ENCODE measurements at regions not wholly inside any gene's neighbourhood (a gene's known extent, or its start where the extent isn't known, plus 50 kb on each side); places are given as distances from the start of the nearest gene placed in this dataset.

- no peak for DNase-seq (ENCODE audit: low read depth)
These were observed 397.3 kb upstream of the MIR17HG start for GRCh38 chr13:90950160-90950559.

- no peak for DNase-seq (ENCODE audit: low read depth)
These were observed 395.8 kb upstream of the MIR17HG start for GRCh38 chr13:90951663-90952062.

DNA sequence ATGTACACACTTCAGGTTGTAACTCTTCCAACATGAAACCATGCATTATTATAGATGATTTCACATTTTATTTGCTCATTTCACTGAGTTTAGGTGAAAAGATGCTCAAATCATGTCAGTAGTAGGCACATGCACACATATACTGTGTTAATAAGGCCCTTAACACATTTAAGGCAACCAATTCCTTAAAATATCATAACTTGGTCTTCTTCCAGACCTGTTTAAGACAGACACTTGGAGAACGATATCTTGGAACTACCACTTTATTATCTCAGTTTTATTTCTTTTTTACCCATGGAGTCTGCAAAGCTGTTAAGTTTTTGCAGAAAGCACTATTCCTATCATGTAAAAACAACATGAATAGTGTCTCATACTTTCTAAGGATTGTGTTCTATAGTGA lies 395.2 kb upstream of the MIR17HG start:
- DNase-seq (ENCODE audit: low read depth), result no peak

GRCh38 chr13:90954605-90955195 lies 392.8 kb upstream of the MIR17HG start:
- DNase-seq (ENCODE audit: low read depth), result no peak

DNA sequence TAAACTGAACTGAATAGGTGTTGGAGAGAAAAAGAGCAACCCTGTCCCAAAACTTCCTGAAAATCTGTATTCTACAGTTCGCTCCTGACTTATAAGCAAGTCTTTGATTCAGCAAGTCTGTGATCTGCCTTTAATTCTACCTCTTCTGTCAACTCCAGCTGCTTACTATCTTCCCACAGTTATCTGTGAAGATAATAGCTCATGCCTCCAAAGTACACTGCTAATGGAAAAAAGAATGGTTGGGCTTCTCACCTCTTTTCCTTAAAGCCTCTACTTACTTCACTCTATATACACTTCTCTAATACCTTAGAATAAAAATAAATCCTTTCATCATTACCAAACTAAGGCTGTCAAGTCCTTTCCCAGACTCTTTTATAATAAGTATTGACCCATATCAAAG lies 391.5 kb upstream of the MIR17HG start:
- no peak for DNase-seq (ENCODE audit: low read depth)

DNA sequence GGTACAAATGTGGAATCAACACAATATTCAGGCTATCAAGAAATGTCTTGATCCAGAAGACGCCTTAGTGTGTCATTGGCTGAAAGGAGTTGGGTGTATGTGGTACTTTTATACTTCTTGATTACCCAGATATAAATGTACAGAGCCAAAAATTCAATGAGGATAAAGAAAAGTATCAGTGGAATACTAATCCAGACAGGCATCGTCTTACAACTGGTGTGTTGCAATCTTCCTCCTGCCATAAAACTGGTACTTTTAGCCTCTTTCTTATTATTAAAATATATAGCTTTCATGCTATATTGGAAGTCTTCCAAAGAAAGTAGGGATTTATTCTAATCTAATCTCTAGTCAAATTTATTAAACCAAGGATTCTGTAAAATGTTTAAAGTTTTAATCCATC lies 388.6 kb upstream of the MIR17HG start:
- no peak for DNase-seq (ENCODE audit: low read depth)

- DNase-seq (ENCODE audit: low read depth), result no peak
These were observed 379.2 kb upstream of the MIR17HG start for GRCh38 chr13:90968166-90968904.

- no peak for DNase-seq (ENCODE audit: low read depth)
These were observed 373.1 kb upstream of the MIR17HG start for GRCh38 chr13:90974249-90974975.

DNA sequence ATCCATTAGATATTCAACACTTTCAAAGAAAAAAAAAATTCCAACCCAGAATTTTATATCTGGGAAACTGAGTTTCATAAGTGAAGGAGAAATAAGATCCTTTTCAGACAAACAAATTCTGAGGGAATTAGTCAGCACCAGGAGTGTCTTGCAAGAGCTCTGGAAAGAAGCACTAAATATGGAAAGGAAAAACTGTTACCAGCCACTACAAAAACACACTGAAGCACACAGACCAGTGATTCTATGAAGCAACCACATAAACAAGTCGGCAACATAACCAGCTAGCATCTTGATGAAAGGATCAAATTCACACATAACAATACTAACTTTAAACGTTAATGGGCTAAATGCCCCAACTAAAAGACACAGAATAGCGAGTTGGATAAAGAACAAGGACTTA lies 368.4 kb upstream of the MIR17HG start:
- DNase-seq (ENCODE audit: low read depth), result no peak

DNA sequence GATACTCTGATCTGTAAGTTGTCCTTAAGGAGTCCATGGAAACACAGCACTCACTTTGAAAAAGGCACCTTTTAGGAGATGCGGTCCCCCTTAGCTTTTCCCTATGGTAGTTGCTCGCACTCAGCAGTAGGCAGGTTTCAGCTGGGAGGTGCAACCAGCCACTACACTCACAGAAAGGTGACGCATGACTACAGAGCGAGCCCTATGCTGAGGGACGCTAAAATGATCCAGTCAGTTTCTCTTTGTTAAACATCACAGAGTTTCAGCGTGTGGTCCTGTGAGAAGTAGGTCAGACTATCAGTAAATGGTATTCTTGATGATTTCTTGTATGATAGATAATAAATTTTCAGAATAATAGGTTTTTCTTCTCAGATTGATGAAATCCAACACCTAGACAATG lies 362.7 kb upstream of the MIR17HG start:
- DNase-seq (ENCODE audit: low read depth), result no peak

DNA sequence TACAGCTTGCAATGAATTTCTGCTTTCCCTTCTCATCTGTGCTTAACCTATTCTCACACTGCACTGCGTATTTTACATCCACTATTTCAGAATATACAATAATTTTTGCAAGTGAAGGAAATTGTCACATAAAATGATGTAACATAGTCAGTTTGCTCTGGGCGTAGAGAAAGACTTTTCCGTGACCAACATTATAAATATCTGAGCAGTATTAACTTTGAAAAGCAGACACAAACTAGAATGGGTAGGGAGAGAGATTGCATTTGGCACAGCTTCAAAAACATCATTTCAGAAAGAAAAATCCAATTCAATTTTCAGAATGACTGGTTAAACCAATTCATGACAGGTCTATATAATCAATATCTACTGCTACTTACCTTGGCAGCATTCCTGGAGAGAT lies 352.5 kb upstream of the MIR17HG start:
- no peak for DNase-seq (ENCODE audit: low read depth)

DNA sequence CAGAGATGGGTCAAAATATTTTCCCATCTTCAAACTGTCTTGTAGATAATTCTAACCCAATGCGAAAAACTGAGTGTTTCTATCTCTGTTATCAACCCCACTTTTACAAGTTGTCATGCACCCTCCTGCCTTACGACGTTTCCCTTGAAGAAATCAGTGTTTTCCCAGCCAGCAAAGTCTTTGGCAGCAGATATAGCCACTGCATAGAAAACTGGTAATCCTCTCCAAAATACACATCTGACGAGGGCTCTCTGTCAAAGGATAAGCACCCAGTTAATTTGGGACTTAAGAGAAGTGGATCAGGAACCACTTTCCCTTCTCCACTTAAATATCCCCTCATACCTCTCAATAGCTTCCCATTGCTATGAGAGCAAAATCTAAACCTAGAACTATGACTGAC lies 351.9 kb upstream of the MIR17HG start:
- no peak for DNase-seq (ENCODE audit: low read depth)

GRCh38 chr13:90997951-90998350 lies 349.5 kb upstream of the MIR17HG start:
- no peak for DNase-seq (ENCODE audit: low read depth)

DNA sequence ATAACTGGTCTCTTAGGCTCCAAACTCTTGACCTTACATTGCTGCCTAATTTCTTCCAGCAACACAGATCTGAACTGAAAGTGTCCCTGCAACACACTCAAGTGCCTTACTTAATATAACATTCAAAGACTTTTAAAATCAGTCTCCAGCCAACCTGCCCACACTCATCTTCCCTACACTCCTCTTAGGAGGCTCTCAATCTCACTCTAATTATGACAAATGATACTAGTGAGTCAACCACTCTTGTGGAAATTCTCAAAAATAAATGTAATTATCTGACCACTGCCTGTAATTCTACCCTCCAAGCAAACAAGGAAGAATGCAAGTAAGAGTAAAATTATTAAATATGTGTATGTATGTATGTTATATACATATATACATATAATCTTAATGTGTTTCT lies 348.1 kb upstream of the MIR17HG start:
- no peak for DNase-seq (ENCODE audit: low read depth)

DNA sequence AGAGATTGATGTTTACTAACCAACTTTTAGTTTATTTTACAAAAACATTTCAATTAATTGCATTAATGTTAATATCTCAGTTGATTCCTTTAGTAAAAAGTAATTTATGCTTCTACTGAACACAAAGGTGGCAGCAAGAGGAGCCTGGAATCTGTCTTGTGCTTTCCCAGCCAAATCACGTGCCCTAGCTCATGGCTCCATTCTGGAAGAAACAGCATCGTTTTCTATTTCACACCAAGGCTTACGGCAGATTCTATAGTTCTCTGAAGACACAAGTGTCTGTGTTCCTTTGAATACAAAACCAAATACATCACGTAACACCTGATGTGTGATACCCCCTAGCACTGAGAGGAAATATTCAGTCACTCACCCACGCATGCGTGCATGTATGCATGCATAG lies 346.1 kb upstream of the MIR17HG start:
- DNase-seq (ENCODE audit: low read depth), result no peak

- no peak for DNase-seq (ENCODE audit: low read depth)
These were observed 332.8 kb upstream of the MIR17HG start for GRCh38 chr13:91014696-91015095.

GRCh38 chr13:91017031-91017668 lies 330.3 kb upstream of the MIR17HG start:
- DNase-seq (ENCODE audit: low read depth), result no peak

DNA sequence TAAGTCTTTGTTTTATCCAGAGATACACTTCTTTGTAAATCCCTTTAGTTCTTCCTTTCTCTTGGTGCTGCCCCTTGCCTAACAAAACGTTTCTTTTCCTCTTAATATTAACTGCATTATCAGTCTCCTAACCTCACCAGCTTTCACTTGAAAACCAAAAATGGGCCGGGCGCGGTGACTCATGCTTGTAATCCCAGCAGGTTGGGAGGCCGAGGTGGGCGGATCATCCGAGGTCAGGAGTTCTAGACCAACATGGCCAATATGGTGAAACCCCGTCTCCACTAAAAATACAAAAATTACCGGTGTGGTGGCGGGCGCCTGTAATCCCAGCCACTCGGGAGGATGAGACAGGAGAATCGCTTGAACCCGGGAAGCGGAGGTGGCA lies 329.8 kb upstream of the MIR17HG start:
- DNase-seq (ENCODE audit: low read depth), result no peak

GRCh38 chr13:91020461-91021034 lies 326.9 kb upstream of the MIR17HG start:
- no peak for DNase-seq (ENCODE audit: low read depth)

GRCh38 chr13:91024157-91024792 lies 323.2 kb upstream of the MIR17HG start:
- no peak for DNase-seq (ENCODE audit: low read depth)

GRCh38 chr13:91025442-91025841 lies 322.0 kb upstream of the MIR17HG start:
- no peak for DNase-seq (ENCODE audit: low read depth)

- DNase-seq (ENCODE audit: low read depth), result no peak
These were observed 316.0 kb upstream of the MIR17HG start for GRCh38 chr13:91031508-91031907.

All from activated T-helper 1 cell treated with Interleukin-2 at 50 U/mL for 16 hours (primary cell).